OCI-LY3 (cell line): ENCODE measurements at regions not wholly inside any gene's neighbourhood (a gene's known extent, or its start where the extent isn't known, plus 50 kb on each side); places are given as distances from the start of the nearest gene placed in this dataset.

Experiments used
- EZH2phosphoT487 ChIP-seq: fragments of 200-600 bp; shearing (Covaris generic); IDR thresholded peaks from 2 replicates; pipeline ENCODE4 v1.6.1; 2018; ENCODE audit warnings: antibody characterized with exemption, mixed run types, low read depth
- TF ChIP-seq, protein P1 (sequence below): fragments of 200-600, 300-600 bp; sonication (generic); IDR thresholded peaks from 2 replicates; pipeline ENCODE4 v1.5.1; 2014; ENCODE audit warnings: antibody characterized with exemption, low read length, low read depth

- TF ChIP-seq, protein P1, sequence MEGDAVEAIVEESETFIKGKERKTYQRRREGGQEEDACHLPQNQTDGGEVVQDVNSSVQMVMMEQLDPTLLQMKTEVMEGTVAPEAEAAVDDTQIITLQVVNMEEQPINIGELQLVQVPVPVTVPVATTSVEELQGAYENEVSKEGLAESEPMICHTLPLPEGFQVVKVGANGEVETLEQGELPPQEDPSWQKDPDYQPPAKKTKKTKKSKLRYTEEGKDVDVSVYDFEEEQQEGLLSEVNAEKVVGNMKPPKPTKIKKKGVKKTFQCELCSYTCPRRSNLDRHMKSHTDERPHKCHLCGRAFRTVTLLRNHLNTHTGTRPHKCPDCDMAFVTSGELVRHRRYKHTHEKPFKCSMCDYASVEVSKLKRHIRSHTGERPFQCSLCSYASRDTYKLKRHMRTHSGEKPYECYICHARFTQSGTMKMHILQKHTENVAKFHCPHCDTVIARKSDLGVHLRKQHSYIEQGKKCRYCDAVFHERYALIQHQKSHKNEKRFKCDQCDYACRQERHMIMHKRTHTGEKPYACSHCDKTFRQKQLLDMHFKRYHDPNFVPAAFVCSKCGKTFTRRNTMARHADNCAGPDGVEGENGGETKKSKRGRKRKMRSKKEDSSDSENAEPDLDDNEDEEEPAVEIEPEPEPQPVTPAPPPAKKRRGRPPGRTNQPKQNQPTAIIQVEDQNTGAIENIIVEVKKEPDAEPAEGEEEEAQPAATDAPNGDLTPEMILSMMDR = no peak
- no peak for TF ChIP-seq EZH2phosphoT487
Measured at GRCh38 chr10:8990280-8990987, 935.9 kb downstream of the GATA3 start.
